HG03520 (cell line): ENCODE measurements at regions not wholly inside any gene's neighbourhood (a gene's known extent, or its start where the extent isn't known, plus 50 kb on each side); places are given as distances from the start of the nearest gene placed in this dataset.

Experiments used
- ATAC-seq: cut with Tn5 transposase; IDR thresholded peaks from one replicate; pipeline ENCODE4 v1.9.1; 2021; ENCODE audit warnings: mild to moderate bottlenecking, moderate library complexity; ENCODE audit not compliant: unreplicated experiment

DNA sequence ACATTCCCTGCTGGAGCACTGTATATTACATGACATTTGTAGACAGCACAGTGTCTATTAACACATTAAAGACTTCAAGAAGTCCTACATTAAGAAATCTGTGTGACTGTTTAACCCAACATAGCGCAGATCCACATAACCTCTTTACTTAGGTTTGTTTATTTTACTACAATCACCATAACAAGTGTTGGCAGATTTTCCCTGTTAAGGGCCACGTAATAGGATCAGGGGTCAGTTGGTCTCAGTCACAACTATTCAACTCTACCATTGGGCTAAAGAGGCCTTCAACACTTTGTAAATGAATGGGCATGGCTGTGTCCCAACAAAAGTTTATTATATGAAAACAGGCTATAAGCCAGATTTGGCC, 51.3 kb upstream of the ADORA2B start:
- ATAC-seq = no peak

DNA sequence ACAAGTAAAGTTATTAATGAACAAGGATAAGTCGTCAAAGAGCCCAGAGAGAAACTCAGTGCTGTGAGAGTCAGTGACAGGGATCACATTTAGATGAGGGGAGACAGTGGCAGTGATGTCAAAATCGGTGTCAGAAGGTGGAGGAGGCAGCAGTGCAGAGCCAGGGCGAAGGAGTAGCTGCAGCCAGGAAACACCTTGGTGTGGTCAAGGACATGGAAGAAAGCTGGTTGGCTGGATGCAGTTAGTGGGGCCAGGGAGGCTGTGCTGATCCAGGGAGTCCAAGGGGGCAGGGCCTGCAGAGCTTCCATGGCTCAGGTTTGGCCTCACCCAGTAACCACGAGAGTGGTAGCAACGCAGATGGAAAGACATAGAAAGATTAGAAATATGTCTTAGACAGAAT, 50.7 kb upstream of the ADORA2B start:
- no peak for ATAC-seq

DNA sequence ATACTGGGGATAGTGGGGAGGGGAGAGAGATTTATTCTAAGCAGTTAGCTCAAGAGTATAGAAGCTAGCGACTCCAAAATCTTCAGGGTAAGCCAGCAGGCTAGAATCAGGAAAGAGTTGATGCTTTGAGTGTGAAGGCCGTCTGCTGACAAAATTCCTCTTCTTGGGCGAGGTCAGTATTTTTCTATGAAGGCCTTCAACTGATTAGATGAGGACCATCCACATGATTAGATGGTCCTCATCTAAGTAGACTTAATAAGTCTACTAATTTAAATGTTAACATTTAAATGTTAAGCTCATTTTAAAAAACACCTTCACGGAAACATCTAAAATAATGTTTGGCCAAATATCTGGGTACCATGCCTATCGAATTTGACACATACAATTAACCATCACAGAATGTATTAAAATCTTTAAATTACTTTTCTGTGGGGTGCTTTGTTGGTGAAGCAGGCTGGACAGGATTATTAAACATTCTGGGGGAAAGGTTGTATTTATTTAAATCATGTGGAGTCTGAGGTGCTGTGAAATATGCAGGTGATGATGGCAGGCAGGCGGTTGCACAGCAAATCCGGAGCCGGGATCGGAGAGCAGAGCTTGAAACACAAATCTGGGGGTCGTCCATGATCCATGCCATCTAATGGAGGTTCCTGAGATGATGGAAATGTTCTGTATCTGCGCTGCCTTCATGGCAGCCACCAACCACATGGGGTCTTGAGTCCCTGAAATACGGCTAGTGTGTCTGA, 49.8 kb upstream of the ADORA2B start:
- ATAC-seq = no peak
